ENCODE measurements at regions not wholly inside any gene's neighbourhood (a gene's known extent, or its start where the extent isn't known, plus 50 kb on each side); places are given as distances from the start of the nearest gene placed in this dataset.
"Not testable (repeated sequence)": the region's sequence is repeated elsewhere in the genome, so short reads cannot be mapped to it uniquely, and the experiment has no call there.

- 88 to 90% methylated on average over 6 to 8 of the region's 13 CpGs for WGBS, 2 donors
- H3K4me1 ChIP-seq = peaks cover 7 to 32% of the 10 kb centered on the region in 2 donors
- H3K36me3 ChIP-seq; intact Hi-C loops (cut with DNase I); DNase-seq; H3K27me3 ChIP-seq; H3K27ac ChIP-seq; H3K9me3 ChIP-seq; H3K4me3 ChIP-seq (replicated peaks in 1 of 3): not testable (repeated sequence)
These were observed 150.9 kb upstream of the ZNF469 start for GRCh38 chr16:88231839-88232238.

GRCh38 chr16:88232401-88233258 is 150.1 kb upstream of the ZNF469 start:
- H3K27me3 ChIP-seq; intact Hi-C loops (cut with DNase I); H3K4me3 ChIP-seq (replicated peaks in 1 of 3); H3K9me3 ChIP-seq; H3K36me3 ChIP-seq: not testable (repeated sequence)
- H3K27ac ChIP-seq = peak overlapping the region; percentile 36 to 71 (median 48)
- peaks cover 7 to 33% of the 10 kb centered on the region in 2 donors for H3K4me1 ChIP-seq
- WGBS, 2 donors = 48 to 63% methylated on average over 13 to 17 of the region's 31 CpGs
- peak; percentile 46 to 50 for DNase-seq

GRCh38 chr16:88233621-88234420 is 148.9 kb upstream of the ZNF469 start:
- H3K27me3 ChIP-seq; H3K4me3 ChIP-seq (replicated peaks in 1 of 3); DNase-seq; H3K36me3 ChIP-seq; H3K9me3 ChIP-seq; intact Hi-C loops (cut with DNase I): not testable (repeated sequence)
- WGBS, 2 donors = 72 to 76% methylated on average over 4 to 10 of the region's 23 CpGs
- Histone ChIP-seq H3K4me1 (peaks cover 7 to 43% of the 10 kb centered on the region in 2 donors), H3K27ac (peak overlapping the region; percentile 38 to 58 (median 41))

GRCh38 chr16:88234421-88235271 is 148.1 kb upstream of the ZNF469 start:
- H3K27me3 ChIP-seq; intact Hi-C loops (cut with DNase I); H3K4me3 ChIP-seq (replicated peaks in 1 of 3); H3K36me3 ChIP-seq; DNase-seq; H3K9me3 ChIP-seq: not testable (repeated sequence)
- Histone ChIP-seq H3K4me1 (peaks cover 7 to 43% of the 10 kb centered on the region in 2 donors), H3K27ac (peak overlapping the region; percentile 41 to 58 (median 58))
- 56 to 79% methylated on average over 16 to 28 of the region's 46 CpGs for WGBS, 2 donors

- H3K9me3 ChIP-seq; H3K4me3 ChIP-seq (replicated peaks in 1 of 3); H3K36me3 ChIP-seq; DNase-seq; H3K27me3 ChIP-seq; intact Hi-C loops (cut with DNase I): not testable (repeated sequence)
- Histone ChIP-seq H3K4me1 (peaks cover 7 to 43% of the 10 kb centered on the region in 2 donors), H3K27ac (peak overlapping the region in 1 of 3 donors; percentile 58)
- WGBS, 2 donors = 84 to 86% methylated on average over 6 of the region's 6 CpGs
These were observed 147.1 kb upstream of the ZNF469 start for GRCh38 chr16:88235691-88236090.

DNA sequence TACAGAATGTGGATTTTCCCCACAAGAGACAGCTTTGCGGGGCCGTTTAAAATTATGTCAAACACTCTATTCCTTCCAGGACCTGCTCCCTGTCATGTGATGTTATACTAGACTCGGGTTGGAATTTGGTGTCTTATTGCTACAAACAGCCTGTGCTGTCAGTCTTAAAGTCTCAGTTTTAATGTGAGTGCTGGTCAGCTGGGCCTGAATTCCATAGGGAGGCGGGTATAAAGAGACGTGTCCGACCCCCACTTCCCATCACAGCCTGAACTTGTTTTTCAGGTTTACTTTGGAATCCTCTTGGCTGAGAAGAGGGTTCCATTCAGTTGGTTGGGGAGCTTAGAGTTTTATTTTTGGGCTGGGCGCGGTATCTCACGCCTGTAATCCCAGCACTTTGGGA is 146.5 kb upstream of the ZNF469 start:
- Histone ChIP-seq H3K27ac (peak overlapping the region in 1 of 3 donors; percentile 17), H3K4me1 (peaks cover 7 to 43% of the 10 kb centered on the region in 2 donors)
- H3K4me3 ChIP-seq (replicated peaks in 1 of 3); intact Hi-C loops (cut with DNase I); H3K9me3 ChIP-seq; H3K27me3 ChIP-seq; H3K36me3 ChIP-seq: not testable (repeated sequence)
- 45 to 48% methylated on average over 7 of the region's 9 CpGs for WGBS, 2 donors
- peak; percentile 37 to 41 for DNase-seq

DNA sequence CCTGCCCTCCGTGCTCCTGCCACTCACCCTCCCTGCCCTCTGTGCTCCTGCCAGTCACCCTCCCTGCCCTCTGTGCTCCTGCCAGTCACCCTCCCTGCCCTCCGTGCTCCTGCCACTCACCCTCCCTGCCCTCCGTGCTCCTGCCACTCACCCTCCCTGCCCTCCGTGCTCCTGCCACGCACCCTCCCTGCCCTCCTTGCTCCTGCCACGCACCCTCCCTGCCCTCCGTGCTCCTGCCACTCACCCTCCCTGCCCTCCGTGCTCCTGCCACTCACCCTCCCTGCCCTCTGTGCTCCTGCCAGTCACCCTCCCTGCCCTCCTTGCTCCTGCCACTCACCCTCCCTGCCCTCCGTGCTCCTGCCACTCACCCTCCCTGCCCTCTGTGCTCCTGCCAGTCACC is 145.4 kb upstream of the ZNF469 start:
- H3K27me3 ChIP-seq; H3K36me3 ChIP-seq; H3K9me3 ChIP-seq; intact Hi-C loops (cut with DNase I); H3K27ac ChIP-seq; H3K4me3 ChIP-seq (replicated peaks in 1 of 3); DNase-seq: not testable (repeated sequence)
- H3K4me1 ChIP-seq = peaks cover 6 to 39% of the 10 kb centered on the region in 2 donors
- WGBS, 2 donors = 83 to 85% methylated on average over 2 to 4 of the region's 9 CpGs

DNA sequence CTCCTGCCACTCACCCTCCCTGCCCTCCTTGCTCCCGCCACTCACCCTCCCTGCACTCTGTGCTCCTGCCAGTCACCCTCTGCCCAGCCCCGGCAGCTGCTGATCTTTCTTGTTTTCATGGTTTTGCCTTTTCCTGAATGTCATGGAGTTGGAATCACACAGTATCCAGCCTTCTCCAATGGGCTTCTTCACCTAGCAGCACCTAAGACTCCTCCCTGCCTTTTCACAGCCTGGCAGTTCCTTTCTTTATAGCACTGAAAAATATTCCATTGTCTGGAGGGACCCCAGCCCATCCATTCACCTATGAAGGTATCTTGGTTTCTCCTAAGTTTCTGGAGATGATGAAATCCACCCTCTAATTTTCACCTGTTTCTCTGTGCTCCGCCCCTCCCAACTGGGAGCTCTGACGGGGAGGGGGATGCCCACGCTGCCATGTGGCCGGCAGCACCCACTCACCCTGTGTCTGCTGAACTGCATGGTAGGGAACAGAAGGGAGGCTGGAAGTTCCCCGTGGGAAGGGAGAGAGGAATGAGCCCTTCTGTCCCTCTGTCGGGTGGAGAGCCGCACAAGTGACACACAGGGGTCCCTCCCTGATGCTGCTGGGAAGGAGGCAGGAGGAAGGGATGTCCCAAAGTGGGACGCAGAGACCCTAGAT is 144.9 kb upstream of the ZNF469 start:
- DNase-seq; H3K4me3 ChIP-seq (replicated peaks in 1 of 3); intact Hi-C loops (cut with DNase I); H3K36me3 ChIP-seq; H3K9me3 ChIP-seq; H3K27me3 ChIP-seq: not testable (repeated sequence)
- 66 to 77% methylated on average over 10 of the region's 10 CpGs for WGBS, 2 donors
- Histone ChIP-seq H3K4me1 (peaks cover under 1 to 33% of the 10 kb centered on the region in 2 donors), H3K27ac (peak overlapping the region in 1 of 3 donors; percentile 59)

GRCh38 chr16:88238732-88239274 is 144.0 kb upstream of the ZNF469 start:
- intact Hi-C loops (cut with DNase I); H3K27me3 ChIP-seq: not testable (repeated sequence)

DNA sequence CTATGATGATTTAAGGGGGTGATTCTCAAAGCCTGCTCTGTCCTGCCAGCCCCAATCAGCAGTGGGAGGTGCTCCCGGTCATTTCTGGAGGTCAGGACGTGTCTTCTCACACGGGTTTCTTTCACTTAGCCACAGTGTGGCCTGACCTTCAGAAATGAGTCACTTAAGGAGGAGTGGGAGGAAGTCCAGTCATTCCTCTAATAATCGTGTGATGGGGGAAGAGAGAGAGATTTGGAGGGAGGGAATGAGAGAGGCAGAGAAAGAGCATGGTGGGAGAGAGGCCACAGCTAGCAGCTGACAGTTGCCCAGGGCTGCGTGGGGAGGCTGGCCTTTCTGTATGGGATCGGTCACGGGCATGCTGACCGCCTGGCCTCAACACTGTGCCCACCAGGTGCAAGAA is 142.6 kb upstream of the ZNF469 start:
- H3K4me3 ChIP-seq (replicated peaks in 1 of 3); H3K27me3 ChIP-seq; H3K9me3 ChIP-seq; H3K36me3 ChIP-seq; H3K27ac ChIP-seq; DNase-seq; intact Hi-C loops (cut with DNase I): not testable (repeated sequence)
- peaks cover 0 to 33% of the 10 kb centered on the region in 2 donors for H3K4me1 ChIP-seq
- 67 to 73% methylated on average over 7 to 8 of the region's 8 CpGs for WGBS, 2 donors

More at GRCh38 chr16:88238732-88239274, 144.0 kb upstream of the ZNF469 start:
- Histone ChIP-seq H3K4me1 (peaks cover 0 to 34% of the 10 kb centered on the region in 2 donors), H3K27ac (peak overlapping the region in 1 of 3 donors; percentile 59)
- not testable (repeated sequence) for H3K36me3 ChIP-seq; H3K9me3 ChIP-seq; H3K4me3 ChIP-seq (replicated peaks in 1 of 3)
- DNase-seq = peak; percentile 74 to 83
- 16 to 47% methylated on average over 4 to 6 of the region's 8 CpGs for WGBS, 2 donors

GRCh38 chr16:88240776-88241175 is 142.0 kb upstream of the ZNF469 start:
- H3K4me3 ChIP-seq (replicated peaks in 1 of 3); H3K27ac ChIP-seq; H3K9me3 ChIP-seq; intact Hi-C loops (cut with DNase I); H3K27me3 ChIP-seq; DNase-seq; H3K36me3 ChIP-seq: not testable (repeated sequence)
- WGBS, 2 donors = 80 to 85% methylated on average over 7 to 8 of the region's 11 CpGs
- peaks cover 0 to 29% of the 10 kb centered on the region in 2 donors for H3K4me1 ChIP-seq
